Left kidney (tissue), 1 donor: ENCODE measurements at regions not wholly inside any gene's neighbourhood (a gene's known extent, or its start where the extent isn't known, plus 50 kb on each side); places are given as distances from the start of the nearest gene placed in this dataset.

Source experiments
- DNase-seq: peaks from one replicate; pipeline ENCODE4 v3.0.0-alpha.2; 2013

DNA sequence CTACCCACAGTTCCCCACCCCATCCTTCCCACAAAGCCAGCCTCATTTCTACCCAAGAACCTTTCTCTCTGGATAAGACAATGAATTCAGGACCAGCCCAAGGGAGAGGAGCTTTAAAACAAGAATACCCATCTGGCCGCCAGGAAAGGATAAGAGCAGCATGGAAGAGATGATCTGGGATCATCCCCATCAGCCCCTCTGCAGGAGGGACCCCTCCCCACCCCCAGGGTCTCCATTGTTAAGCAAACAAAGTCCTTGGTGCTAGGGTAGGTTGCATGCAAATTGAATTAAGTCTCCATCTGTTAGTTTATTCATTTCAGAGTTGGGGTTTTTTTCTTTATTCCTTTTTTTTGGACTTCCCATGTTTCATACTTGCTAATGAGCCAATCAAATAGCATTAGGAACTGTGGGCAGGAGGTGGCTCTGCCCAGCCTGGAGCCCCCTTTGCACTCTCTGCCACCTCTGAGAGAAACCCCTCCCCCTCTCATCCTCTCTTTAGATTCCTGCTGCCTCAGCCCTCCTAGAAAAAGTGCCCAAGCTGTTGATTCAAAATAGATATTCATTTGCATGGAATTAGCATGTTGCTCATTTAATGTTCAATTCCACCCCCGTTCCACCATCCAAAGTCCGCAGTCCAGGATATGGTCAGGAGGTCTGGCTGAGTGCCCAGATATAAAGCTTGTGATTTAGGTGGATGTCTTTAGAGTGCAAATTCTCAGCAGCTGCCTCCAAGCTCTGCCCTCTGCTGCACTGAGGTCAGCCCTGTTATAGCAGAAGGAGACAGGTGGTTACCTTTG lies 138.5 kb upstream of the NCAM1 start:
- no peak for DNase-seq

DNA sequence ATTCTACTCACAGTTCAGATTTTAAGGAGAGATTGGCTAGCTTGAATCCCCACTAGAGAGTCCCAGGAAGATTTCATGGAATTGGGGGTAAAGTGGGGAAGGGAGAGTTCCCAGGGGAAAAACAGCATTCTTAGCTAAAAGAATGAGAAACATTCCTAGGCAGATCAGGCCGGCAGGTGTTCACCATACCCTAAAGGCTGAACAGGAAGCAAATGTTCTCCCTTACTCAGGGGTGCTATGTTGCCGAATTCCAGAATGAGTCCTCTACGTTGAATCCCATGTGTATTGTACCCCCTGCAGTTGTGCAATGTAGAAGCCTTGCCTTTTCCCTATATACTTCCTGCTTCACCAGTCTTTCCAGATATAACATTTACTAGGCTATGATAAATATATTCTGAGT lies 135.2 kb upstream of the NCAM1 start:
- no peak for DNase-seq

DNA sequence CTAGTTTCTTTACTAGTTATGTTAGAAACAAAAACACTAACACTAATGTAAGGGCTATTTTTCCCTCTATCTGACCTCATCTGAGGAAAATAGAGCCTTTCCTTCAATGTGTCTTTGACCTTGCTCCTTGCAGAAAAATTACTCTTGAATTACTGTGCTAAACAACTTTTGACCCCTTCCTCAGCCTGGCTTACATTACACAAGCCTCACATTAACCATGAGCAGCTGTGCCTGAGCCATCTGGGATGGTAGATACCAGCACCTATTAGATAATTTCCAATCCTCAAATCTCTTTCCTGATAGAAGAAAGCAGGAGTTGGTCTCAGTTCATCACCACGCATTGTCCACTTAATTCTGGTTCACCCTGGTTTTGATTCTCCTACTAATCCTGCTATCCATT lies 134.4 kb upstream of the NCAM1 start:
- no peak for DNase-seq

DNA sequence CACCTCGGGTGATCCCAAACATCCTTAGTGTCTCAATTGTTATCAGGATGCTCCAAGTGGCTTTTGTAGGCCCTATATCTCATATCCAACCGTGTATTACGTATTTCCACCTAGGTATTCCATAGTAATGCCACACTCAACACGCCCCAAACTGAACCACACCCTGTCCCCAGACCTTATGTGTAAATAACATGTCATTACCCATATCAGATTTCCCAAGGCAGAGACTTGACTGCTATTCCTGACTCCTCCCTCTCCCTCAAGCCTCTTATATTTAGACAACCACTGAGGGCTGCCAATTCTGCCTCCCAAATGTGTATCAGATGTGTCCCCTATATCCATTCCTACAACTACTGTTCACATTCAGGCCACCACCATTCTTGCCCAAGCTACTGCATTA lies 132.8 kb upstream of the NCAM1 start:
- no peak for DNase-seq

DNA sequence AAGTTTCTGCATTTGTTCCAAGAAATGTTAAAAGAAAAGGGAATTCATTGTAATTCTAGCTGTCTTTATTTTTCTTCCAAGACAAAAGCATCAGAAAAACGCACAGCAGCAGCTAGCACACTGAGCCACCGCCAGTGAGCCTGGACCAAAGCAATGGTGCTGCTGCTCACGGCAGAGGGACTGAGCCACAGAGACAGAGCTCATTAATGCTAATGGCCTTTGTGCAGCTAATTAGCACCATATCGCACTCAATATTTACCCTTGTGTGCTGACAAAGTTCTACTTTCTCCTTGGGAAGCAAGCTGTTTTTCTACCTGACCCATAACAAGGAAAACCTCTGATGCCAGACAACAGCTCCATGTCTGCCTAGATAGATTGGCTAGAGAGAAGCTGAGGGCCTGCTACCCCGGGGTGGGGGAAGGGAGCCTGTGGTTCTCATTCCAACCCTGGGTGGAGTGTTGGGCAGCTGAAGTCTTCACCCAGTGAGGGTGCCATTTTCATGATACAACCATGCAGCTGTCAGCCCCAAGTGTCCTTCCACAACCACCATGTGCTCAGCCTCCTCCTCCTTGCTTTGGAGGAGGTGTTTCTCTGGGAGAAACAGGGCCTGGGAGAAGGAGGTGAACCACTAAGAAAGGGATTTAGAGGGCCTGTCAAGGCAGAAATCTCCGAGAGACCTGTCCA lies 131.1 kb upstream of the NCAM1 start:
- DNase-seq = no peak

DNA sequence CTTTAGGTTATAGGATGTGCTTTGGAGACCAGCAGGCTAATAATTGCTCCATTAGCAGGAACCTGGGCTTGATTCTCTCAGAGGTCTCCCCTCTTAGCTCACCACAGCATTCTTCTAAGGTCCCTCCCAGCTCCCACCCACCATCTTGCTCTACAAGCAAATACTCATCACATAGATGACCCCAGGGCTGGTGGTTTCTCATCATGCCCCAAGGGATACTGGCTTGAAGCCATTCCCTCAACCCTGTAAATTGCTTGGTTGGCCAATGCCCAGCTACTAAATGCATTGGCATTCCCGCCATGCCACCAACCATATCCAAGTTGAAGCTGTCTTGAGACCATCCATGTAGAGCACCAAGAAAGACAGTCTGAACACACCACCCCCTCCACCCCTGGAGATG lies 130.2 kb upstream of the NCAM1 start:
- DNase-seq = no peak

DNA sequence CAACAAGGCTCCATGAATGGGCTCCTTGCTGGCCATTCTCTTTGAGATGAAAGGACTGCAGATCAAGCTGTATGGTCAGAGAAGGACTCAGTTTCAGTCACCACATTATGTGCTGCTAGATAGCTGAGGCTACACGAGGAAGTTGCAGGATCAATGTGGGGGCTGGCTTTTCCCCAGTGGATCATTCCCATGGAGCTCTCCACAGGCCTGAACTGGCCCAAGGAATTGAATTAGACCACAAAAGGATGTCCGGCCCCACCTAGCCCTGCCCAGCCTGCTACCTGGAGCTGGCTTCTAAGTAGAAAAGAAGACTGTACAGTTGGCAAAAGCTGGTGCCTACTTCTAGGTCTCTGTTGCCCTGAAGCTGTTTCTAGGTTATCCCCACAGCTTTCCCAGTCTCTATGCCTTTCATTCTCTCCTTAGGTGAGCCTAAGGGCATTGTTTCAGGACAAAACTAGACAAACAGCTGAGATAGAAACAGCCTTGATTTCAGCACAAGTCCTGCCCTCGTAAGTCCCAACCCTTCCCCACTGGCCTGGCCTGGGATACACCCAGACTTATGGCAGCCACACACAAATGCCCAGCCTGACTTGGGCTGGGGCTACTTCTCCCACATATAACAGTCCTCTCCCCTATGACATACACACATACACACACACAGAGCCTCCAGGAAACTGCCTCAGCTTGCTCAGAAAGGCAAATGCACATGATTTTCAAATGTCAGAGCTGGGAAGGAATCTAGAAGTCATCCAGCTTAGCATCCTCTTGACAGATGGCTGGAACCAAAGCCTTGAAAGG lies 129.1 kb upstream of the NCAM1 start:
- DNase-seq = no peak

DNA sequence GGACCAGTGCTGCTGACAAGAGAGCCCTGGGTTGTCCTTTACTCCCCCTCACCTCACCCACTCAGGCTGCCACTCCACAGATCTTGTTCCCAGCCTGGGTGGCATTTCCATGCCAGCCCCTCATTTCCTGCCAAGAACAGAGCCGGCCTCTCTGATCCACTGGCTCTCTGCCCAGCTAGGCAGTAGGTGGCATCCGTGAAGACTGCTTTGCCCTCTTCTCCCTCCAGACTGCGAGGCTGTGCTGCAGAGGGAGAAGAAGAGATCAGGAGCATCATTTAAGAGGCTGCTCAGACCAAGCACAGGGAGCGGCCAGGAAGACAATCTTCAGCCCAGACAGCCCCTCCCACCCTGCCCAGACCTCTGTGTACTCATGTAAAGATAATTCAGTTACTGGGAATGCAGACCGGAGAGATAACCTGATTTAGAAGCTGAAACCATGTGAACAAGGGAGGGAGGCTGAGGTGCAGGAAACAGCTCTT lies 126.9 kb upstream of the NCAM1 start:
- DNase-seq = no peak

DNA sequence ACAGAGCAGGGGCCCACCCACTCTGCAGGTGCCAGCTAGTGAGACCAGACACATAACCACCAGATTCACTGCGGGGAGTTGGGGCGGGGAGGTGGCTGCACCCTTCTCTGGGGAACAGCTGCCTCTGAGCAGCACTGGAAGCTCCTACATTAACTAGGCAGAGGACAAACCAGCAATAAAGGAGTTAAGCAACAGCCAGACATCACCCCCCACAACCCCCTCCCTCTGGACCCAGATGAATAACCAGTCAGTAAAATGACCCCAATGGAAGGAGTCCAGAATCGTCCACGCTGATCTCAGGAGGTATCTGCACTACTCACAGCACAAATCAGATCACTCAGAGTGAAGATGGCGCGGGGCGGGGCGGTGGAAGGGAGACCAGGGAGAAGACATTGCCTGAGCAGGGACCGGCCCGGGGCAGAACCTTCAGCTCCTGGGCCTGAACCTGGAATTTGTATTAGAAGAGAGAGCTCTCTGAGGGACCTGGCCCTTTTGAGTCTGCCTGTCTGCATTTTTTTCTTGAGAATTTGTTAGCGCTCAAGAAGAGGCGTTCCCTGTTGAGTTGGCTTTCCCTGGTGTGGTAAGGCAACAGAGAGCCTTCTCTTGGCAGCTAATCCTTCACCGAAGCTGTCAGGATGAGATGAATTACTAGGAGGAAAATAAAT lies 125.5 kb upstream of the NCAM1 start:
- DNase-seq = no peak

DNA sequence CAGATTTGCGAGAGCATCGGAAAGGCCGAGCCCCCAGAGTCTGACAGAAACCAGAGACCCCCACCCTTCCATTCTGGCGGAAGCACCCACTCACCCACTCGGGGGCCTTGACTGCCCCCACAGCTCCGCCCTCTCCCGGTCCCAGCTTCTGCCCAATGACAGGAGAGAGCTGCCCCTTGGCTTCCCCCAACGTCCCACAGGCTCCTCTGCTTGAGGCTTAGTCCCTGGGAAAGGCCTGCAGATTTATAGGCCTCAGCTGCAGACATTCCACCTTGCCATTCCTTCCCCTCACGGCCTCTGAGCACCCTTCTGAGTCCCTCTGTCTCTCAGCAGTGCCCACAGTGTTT lies 125.0 kb upstream of the NCAM1 start:
- no peak for DNase-seq

DNA sequence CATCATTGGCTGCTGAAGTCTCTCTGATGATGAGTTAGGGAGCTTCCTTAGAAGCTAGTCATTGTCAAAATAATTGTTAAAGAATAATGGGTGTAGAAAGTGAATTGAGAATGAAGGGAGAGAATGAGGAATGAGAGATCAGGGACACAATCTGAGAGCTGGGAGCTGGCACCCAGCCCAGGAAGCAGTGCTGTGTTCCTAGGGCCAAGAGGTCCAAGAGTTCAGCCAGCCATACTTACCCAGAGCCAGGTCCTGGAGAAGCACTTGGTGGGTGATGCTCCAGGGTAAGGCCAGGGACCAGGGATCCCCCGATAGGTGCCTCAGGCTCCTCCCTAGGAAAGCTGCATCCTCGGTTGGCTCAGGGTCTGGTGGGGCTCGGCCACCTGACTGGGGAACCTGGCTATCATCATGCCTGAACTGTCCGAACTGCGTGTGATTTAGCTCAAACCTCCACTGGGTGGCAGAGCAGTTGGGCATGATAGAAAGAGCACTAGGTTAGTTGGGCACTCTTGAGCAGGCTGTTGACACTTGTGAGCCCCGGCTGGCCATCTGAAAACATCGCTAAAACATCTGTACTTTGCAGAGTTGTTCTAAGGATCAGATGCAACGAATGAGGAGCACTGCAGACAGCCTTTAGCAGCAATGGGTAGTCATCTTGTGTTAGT lies 123.9 kb upstream of the NCAM1 start:
- DNase-seq = no peak

DNA sequence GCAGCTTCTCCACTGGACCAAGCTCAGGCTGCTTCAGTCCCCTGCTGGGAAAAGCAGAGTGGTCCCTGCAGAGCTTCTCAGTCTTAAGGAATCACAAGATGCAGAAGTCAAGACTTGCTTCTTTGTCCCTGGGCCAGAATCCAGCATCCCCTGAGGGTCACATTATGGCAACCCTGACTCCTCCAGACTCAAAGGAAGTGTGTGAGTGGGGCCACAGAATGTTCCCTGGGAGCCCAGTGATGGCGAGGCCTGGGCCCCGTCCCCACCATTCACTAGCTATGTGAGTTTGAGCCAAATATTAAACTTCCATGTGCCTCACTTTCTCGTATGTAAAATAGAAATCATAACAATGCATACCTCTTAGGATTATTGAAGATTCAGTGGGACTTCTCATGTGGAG lies 122.2 kb upstream of the NCAM1 start:
- DNase-seq = no peak

DNA sequence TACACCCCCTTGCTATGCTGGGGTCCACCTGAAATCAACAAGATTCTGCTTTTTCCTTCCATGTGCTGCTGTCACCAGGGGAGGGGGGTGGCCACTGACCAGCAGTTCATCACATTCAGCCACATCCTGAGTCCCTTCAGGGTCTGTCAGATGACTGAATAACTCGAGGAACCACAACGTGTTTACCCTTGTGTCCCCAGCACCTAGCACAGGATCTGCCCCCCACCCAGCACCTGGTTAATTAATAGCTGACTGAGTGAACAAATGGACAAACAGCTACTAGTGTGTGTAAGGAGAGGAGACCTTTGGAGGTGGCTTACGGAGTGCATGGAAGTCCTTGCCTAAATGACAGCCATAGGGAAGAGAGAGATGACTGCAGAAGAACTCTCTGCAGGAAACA lies 119.5 kb upstream of the NCAM1 start:
- no peak for DNase-seq

DNA sequence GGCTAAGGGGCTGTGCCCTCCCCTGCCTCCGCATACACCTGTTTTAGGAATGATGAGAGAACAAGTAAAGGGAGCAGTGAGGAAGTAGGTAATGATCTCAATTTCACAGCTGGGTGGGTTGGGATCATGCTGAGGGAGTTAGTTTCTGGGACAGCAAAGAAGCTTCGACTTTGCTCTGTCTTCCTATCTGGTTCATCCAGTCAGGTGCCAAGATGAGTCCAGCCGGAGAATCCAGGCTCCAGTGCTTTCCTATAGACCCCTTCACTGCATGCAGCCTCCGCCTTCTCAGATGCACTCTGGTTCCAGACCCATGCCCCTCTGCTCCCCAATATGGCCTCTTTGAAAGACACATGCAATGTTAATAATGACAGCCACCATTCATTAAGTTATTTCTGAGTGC lies 119.1 kb upstream of the NCAM1 start:
- DNase-seq = no peak

DNA sequence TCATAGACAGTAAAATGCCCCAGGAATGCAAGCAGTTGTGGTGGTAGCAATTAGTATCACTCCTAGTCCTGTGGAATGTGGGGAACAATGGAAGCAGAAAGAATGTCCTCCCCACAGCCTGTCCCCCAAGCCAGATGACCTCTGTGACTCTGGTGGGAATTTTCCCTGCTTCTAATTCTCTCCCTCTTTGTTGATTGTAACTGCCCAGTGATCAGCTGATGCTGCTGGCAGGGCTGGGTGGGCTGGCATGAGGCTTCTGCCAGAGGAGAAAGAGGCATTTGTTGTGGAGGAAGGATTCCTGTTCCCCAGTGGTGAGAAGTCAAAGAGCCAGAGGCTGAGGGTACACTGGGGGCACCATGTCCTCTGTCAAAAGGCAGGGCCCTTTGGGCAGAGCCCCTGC lies 116.7 kb upstream of the NCAM1 start:
- no peak for DNase-seq

DNA sequence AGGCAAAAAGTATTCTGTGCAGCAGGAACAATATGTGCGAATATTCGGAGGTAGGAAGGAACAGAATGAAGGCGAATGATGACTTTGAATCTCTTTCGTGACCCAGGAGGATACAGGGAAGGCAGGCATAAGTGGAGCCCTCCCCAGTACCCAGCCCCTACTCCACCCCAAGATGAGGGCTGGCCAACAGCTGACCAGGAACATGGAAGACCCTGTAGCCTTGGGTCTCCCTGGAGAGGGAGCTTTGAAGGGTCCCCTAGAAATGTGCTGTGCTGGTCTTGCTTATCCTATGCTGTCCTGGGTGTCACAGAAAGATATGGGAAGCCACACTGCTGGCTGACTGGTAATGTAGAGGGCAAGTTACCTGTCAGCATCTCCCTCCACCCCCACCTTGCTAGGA lies 113.7 kb upstream of the NCAM1 start:
- no peak for DNase-seq

DNA sequence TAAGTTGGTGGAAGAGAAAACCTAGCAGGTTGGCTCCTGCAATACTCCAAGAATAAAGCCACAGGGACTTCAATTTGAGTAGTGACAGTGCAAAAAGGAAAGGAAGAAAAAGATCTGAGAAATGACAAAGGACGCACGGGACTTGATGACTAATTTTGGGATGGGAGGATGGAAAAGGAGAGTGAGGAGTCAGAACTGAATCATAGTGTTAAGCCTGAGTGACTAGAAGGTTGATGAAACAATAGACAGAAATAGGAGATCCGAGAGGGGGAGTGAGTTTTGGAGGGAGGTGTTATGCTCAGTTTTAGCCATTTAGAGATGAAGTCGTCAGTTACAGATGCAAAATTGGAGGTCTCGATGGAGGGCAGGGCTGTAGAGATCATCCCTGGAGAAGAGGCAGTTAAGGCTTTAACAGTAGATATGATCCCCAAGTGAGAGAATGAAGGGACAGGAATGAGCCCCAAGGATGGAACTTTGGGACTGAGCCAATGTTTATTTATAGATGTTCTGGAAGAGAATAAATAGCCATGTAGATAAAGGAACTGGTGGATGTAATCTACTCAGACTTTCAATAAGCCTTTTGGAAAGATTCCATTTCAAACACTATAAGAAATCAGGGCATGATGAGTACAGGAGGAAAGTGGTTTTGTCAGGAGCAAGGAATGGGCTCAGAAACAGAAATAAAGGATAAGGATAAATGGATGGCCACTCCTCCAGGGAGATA lies 108.9 kb upstream of the NCAM1 start:
- DNase-seq = no peak

DNA sequence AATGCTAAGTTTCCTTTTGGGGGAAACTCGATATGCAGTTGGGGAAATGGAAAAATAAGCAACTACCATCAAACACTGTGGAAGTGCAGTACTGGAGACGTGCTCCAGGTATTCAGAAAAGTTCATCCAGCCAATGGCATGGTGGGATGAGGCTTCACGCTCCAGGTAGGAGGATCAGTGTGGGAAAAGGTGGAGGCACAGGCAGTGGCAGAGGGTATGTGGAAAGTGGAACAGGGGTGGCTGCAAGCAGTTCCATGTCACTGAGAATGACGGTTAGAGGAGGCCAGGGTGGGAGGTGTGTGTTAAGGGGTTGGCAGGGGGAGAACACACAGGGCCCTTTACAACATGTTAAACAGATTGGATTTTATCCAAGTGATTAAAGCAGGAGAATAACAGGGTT lies 105.1 kb upstream of the NCAM1 start:
- DNase-seq = no peak

DNA sequence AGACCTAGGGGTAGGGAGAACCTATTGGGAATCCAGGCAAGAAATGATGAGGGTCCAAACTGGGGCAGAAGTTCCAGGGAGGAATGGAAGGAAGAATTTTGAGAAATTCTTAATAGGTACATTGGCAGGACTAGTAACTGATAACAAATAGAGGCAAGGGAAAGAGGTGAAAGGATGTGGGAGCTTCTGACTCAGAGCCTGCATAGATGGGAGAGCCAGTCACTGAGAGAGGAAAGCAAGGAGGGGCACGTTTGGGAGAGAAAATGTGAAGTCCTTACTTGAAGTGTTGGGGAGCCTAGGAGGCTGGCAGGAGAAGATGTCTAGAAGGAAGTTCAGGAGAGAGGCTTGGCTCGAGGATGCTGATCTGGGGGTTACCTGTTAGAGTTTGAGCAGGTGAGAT lies 104.6 kb upstream of the NCAM1 start:
- no peak for DNase-seq

DNA sequence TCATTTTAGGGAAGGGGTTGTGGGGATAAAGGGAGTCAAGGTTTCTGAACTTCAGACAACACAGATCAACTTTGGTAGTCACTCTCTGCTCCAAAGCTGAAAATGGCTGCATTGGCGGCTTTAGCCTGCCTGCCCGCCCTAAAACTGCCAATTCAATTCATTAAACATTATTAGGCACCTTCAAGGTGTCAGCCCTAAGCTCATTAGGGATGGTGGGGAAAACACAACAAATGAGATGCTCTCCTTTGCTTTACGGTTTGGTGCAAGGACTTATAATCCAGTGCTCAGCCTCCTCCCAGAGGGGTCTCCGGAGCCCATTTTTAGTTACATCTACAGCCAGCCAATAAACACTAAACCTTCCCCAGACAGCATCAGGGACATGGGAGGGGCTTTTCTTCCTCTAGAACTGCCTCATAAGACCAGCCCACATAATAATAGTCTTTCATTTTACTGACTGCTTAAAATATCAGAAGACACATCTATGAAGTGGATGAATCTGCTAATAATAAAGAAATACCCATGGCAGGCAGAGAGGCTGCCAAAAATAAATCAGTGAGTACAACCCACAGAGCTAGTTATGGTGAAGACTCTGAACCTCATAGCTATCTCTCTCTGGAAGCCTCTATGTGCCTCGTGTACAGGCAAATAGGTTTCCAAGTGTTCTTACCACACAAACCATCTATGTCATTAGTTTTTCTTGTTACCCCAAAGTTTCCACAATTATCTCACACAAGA lies 102.8 kb upstream of the NCAM1 start:
- no peak for DNase-seq

DNA sequence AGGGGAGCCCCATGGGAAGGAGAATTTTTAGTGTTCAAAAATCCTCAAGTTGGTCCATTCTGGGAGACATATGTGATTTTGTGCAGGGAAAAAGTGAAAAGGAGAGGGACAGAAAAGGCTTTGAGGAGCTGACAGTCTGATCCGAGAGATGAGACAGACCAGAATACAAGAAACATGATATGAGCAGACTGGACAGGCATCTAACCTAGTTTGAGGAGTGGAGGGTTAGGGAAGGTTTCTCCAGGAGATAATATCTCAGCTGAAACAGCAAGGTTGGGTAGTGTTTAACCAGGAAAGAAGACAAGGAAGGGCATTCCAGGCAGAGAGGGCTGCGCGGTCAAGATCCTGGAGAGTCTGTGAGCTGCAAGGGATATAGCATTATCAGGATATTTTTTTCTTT lies 101.4 kb upstream of the NCAM1 start:
- DNase-seq = no peak
